ENCODE measurements at regions not wholly inside any gene's neighbourhood (a gene's known extent, or its start where the extent isn't known, plus 50 kb on each side); places are given as distances from the start of the nearest gene placed in this dataset.

- no peak for TF ChIP-seq SUZ12 (IDR thresholded peaks at IDR 0.05; ENCODE audit: extremely low read depth, insufficient read depth, insufficient read length)
- no peak for TF ChIP-seq YY1 (IDR thresholded peaks at IDR 0.05; ENCODE audit: insufficient read depth, insufficient read length)
- no peak for TF ChIP-seq ZNF274 (IDR thresholded peaks at IDR 0.05; ENCODE audit: low read depth, low read length)
Measured at GRCh38 chr5:144088206-144089064, 82.0 kb downstream of the YIPF5 start.
